Smooth muscle cell (in vitro differentiated cells): ENCODE measurements at regions not wholly inside any gene's neighbourhood (a gene's known extent, or its start where the extent isn't known, plus 50 kb on each side); places are given as distances from the start of the nearest gene placed in this dataset.

Experiments used
- DNase-seq: peaks from one replicate; lab custom pipeline; 2025; ENCODE audit not compliant: unreplicated experiment; lab: John Stamatoyannopoulos, UW
- H2AFZ ChIP-seq: fragments of 200-600 bp; sonication (generic); 2 replicates; pipeline ENCODE4 v1.6.0; 2016; ENCODE audit warnings: antibody characterized with exemption, low read depth, mild to moderate bottlenecking
- H3F3A ChIP-seq: fragments of 200-600 bp; sonication (generic); 2 replicates; pipeline ENCODE4 v1.6.0; 2017; ENCODE audit warnings: antibody characterized with exemption, low read depth
- H3K27ac ChIP-seq: fragments of 200-600 bp; sonication (generic); 2 replicates; pipeline ENCODE4 v1.5.1; 2016; ENCODE audit warnings: low read depth, mild to moderate bottlenecking
- H3K27me3 ChIP-seq: fragments of 200-600 bp; sonication (generic); 2 replicates; pipeline ENCODE4 v1.6.1; 2016; ENCODE audit warnings: low read depth, mild to moderate bottlenecking
- H3K36me3 ChIP-seq: fragments of 200-600 bp; sonication (generic); 2 replicates; pipeline ENCODE4 v1.5.1; 2016; ENCODE audit warnings: low read depth
- H3K4me1 ChIP-seq: fragments of 200-600 bp; sonication (generic); 2 replicates; pipeline ENCODE4 v1.5.1; 2016; ENCODE audit warnings: low read depth
- H3K4me2 ChIP-seq: fragments of 200-600 bp; sonication (generic); 2 replicates; pipeline ENCODE4 v1.6.0; 2016; ENCODE audit warnings: mild to moderate bottlenecking
- H3K4me3 ChIP-seq: fragments of 200-600 bp; sonication (generic); 2 replicates; pipeline ENCODE4 v1.5.1; 2016; ENCODE audit warnings: mild to moderate bottlenecking
- H3K79me2 ChIP-seq: fragments of 200-600 bp; sonication (generic); 2 replicates; pipeline ENCODE4 v1.6.0; 2016; ENCODE audit warnings: low read depth, mild to moderate bottlenecking
- H3K9ac ChIP-seq: fragments of 200-600 bp; sonication (generic); 2 replicates; pipeline ENCODE4 v1.6.0; 2016; ENCODE audit warnings: low read depth
- H3K9me3 ChIP-seq: fragments of 200-600 bp; sonication (generic); replicated peaks from 2 replicates; pipeline ENCODE4 v1.5.1; 2016; ENCODE audit warnings: low read depth
- H4K20me1 ChIP-seq: fragments of 200-600 bp; sonication (generic); 2 replicates; pipeline ENCODE4 v1.6.0; 2016; ENCODE audit warnings: low read depth
- CTCF ChIP-seq: fragments of 200-600 bp; sonication (generic); IDR thresholded peaks from 2 replicates; pipeline ENCODE4 v1.5.1; 2017; ENCODE audit warnings: borderline replicate concordance, mild to moderate bottlenecking, antibody characterized with exemption; ENCODE audit not compliant: insufficient read depth, poor library complexity, severe bottlenecking
- WGBS: methylation state at CpG from one replicate; pipeline ENCODE4 v1.1.7; 2016; ENCODE audit warnings: low lambda C conversion rate; 5-methylcytosine and 5-hydroxymethylcytosine counted together

GRCh38 chr22:34986523-34986922 lies 79.4 kb upstream of the ISX start:
- H3K36me3 ChIP-seq, result no peaks in the 10 kb centered on the region
- H3K4me1 ChIP-seq, result no peaks in the 10 kb centered on the region
- H3K4me3 ChIP-seq, result no peak overlapping the region
- H3K27me3 ChIP-seq, result no peaks in the 10 kb centered on the region
- 76% methylated on average over 1 of the region's 1 CpG for WGBS
- H3K79me2 ChIP-seq, result no peaks in the 10 kb centered on the region
- H2AFZ ChIP-seq, result no peak overlapping the region
- no peak overlapping the region for H3K4me2 ChIP-seq
- H3F3A ChIP-seq, result no peaks in the 10 kb centered on the region
- H3K27ac ChIP-seq, result no peak overlapping the region
- no peak for TF ChIP-seq CTCF
- no peak overlapping the region for H3K9ac ChIP-seq
- DNase-seq, result no peak
- peaks cover 11% of the 10 kb centered on the region for H3K9me3 ChIP-seq
- H4K20me1 ChIP-seq, result no peaks in the 10 kb centered on the region

- H3K4me1 ChIP-seq, result no peaks in the 10 kb centered on the region
- no peaks in the 10 kb centered on the region for H3F3A ChIP-seq
- DNase-seq, result no peak
- H3K27me3 ChIP-seq, result no peaks in the 10 kb centered on the region
- no peak for TF ChIP-seq CTCF
- H3K4me3 ChIP-seq, result no peak overlapping the region
- no peaks in the 10 kb centered on the region for H3K79me2 ChIP-seq
- no peaks in the 10 kb centered on the region for H3K36me3 ChIP-seq
- H3K9ac ChIP-seq, result no peak overlapping the region
- no peak overlapping the region for H2AFZ ChIP-seq
- no peak overlapping the region for H3K27ac ChIP-seq
- no peaks in the 10 kb centered on the region for H4K20me1 ChIP-seq
- peaks cover 3% of the 10 kb centered on the region for H3K9me3 ChIP-seq
- H3K4me2 ChIP-seq, result no peak overlapping the region
- WGBS, result 77% methylated on average over 5 of the region's 5 CpGs
Observed at GRCh38 chr22:34992672-34993071, 73.3 kb upstream of the ISX start.

GRCh38 chr22:34993548-34993947 lies 72.4 kb upstream of the ISX start:
- Histone ChIP-seq H3K36me3 (no peaks in the 10 kb centered on the region), H2AFZ (no peak overlapping the region), H3K27me3 (no peaks in the 10 kb centered on the region), H3K4me3 (no peak overlapping the region), H4K20me1 (no peaks in the 10 kb centered on the region), H3K4me1 (no peaks in the 10 kb centered on the region), H3K79me2 (no peaks in the 10 kb centered on the region), H3K9me3 (no peaks in the 10 kb centered on the region), H3K4me2 (no peak overlapping the region), H3K27ac (no peak overlapping the region), H3K9ac (no peak overlapping the region), H3F3A (no peaks in the 10 kb centered on the region)
- no peak for DNase-seq
- no peak for TF ChIP-seq CTCF
- 54% methylated on average over 3 of the region's 3 CpGs for WGBS

GRCh38 chr22:34997633-34998299 lies 68.2 kb upstream of the ISX start:
- WGBS, result 83% methylated on average over 9 of the region's 9 CpGs
- Histone ChIP-seq H3K36me3 (no peaks in the 10 kb centered on the region), H3K9me3 (no peaks in the 10 kb centered on the region), H3K27me3 (no peaks in the 10 kb centered on the region), H2AFZ (no peak overlapping the region), H3K4me2 (no peak overlapping the region), H4K20me1 (no peaks in the 10 kb centered on the region), H3K4me1 (no peaks in the 10 kb centered on the region), H3K79me2 (no peaks in the 10 kb centered on the region), H3K4me3 (no peak overlapping the region), H3F3A (no peaks in the 10 kb centered on the region), H3K27ac (no peak overlapping the region), H3K9ac (no peak overlapping the region)
- no peak for TF ChIP-seq CTCF
- DNase-seq, result no peak
